ENCODE measurements at regions not wholly inside any gene's neighbourhood (a gene's known extent, or its start where the extent isn't known, plus 50 kb on each side); places are given as distances from the start of the nearest gene placed in this dataset.

- no peak for DNase-seq (ENCODE audit: low read depth)
- H3K4me3 ChIP-seq (ENCODE audit: control insufficient read depth, low read depth, low read length), result no peak overlapping the region
- TF ChIP-seq CTCF (conservative IDR thresholded peaks at IDR 0.05; ENCODE audit: control insufficient read depth, insufficient read depth, low read depth, low read length), result no peak
These were observed 915.4 kb downstream of the DCDC2C start for GRCh38 chr2:4618630-4619228.

- no peak overlapping the region for H3K4me3 ChIP-seq (ENCODE audit: control insufficient read depth, low read depth, low read length)
- no peak for TF ChIP-seq CTCF (conservative IDR thresholded peaks at IDR 0.05; ENCODE audit: control insufficient read depth, insufficient read depth, low read depth, low read length)
- DNase-seq (ENCODE audit: low read depth), result no peak
These were observed 925.7 kb downstream of the DCDC2C start for GRCh38 chr2:4628998-4629501.

GRCh38 chr2:4635289-4635688, 931.9 kb downstream of the DCDC2C start:
- TF ChIP-seq CTCF (conservative IDR thresholded peaks at IDR 0.05; ENCODE audit: control insufficient read depth, insufficient read depth, low read depth, low read length), result no peak
- H3K4me3 ChIP-seq (ENCODE audit: control insufficient read depth, low read depth, low read length), result no peak overlapping the region
- DNase-seq (ENCODE audit: low read depth), result no peak

- no peak overlapping the region for H3K4me3 ChIP-seq (ENCODE audit: control insufficient read depth, low read depth, low read length)
- TF ChIP-seq CTCF (conservative IDR thresholded peaks at IDR 0.05; ENCODE audit: control insufficient read depth, insufficient read depth, low read depth, low read length), result no peak
- no peak for DNase-seq (ENCODE audit: low read depth)
These were observed 950.6 kb downstream of the DCDC2C start for GRCh38 chr2:4653991-4654390.

GRCh38 chr2:4656326-4656725, 953.0 kb downstream of the DCDC2C start:
- no peak overlapping the region for H3K4me3 ChIP-seq (ENCODE audit: control insufficient read depth, low read depth, low read length)
- no peak for TF ChIP-seq CTCF (conservative IDR thresholded peaks at IDR 0.05; ENCODE audit: control insufficient read depth, insufficient read depth, low read depth, low read length)
- DNase-seq (ENCODE audit: low read depth), result no peak

- TF ChIP-seq CTCF (conservative IDR thresholded peaks at IDR 0.05; ENCODE audit: control insufficient read depth, insufficient read depth, low read depth, low read length), result no peak
These were observed 958.9 kb downstream of the DCDC2C start for GRCh38 chr2:4662161-4662779.

More at GRCh38 chr2:4662161-4662779, 958.9 kb downstream of the DCDC2C start:
- DNase-seq (ENCODE audit: low read depth), result no peak
- H3K4me3 ChIP-seq (ENCODE audit: control insufficient read depth, low read depth, low read length), result no peak overlapping the region
